GM18505 (cell line): ENCODE measurements at regions not wholly inside any gene's neighbourhood (a gene's known extent, or its start where the extent isn't known, plus 50 kb on each side); places are given as distances from the start of the nearest gene placed in this dataset.

ENCODE experiments used
- ATAC-seq: cut with Tn5 transposase; IDR thresholded peaks from one replicate; pipeline ENCODE4 v1.9.1; 2021; ENCODE audit not compliant: unreplicated experiment
- POLR2A ChIP-seq: IDR thresholded peaks from 4 replicates; pipeline ENCODE4 v1.6.1; 2011; ENCODE audit warnings: borderline replicate concordance; ENCODE audit not compliant: insufficient read depth, insufficient read length; ENCODE audit errors: extremely low read depth

- TF ChIP-seq POLR2A: no peak
- ATAC-seq: no peak
Observed at GRCh38 chr6:120103618-120104017, 754.1 kb upstream of the MAN1A1 start.

GRCh38 chr6:120096696-120097260, 747.2 kb upstream of the MAN1A1 start:
- ATAC-seq: no peak

DNA sequence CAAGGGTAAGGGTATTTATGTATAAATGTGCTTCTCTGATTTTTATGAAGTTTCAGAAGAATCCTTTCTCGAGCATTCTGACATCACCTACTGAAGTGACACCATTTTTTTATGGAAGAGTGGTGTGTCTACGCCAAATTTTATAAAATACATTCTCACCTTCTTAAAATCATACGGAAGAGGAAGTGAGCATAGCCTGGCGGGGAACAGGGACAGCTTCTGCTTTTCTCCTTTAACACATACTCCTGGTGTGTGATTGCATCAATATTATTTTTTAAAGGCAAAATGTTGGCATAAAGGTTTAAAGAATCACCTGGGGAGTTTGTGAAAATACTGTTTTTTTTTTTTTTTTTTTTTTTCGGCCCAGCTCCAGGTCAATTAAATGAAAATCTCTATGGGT, 733.6 kb upstream of the MAN1A1 start:
- TF ChIP-seq POLR2A: no peak
- no peak for ATAC-seq

More at GRCh38 chr6:120096696-120097260, 747.2 kb upstream of the MAN1A1 start:
- TF ChIP-seq POLR2A: no peak

DNA sequence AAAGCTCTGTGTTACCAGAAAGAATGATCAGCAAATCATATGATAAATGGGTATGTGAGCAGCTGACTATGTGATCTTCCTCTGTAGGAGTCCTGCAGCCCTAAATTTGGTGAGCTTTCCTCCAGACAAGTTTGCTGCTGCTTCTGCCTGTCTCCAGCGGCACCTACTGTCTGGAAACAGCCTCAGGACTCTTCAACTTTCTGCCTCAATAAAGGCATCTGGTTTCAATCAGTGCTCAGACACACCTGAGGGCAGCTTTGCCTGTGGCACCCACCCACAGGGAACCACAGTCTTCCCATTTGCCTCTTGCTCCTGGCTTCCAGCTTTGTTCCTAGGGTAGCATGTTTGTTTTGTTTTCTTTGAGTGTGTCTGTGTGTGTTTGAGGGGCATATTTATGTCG, 727.9 kb upstream of the MAN1A1 start:
- no peak for ATAC-seq
- no peak for TF ChIP-seq POLR2A

DNA sequence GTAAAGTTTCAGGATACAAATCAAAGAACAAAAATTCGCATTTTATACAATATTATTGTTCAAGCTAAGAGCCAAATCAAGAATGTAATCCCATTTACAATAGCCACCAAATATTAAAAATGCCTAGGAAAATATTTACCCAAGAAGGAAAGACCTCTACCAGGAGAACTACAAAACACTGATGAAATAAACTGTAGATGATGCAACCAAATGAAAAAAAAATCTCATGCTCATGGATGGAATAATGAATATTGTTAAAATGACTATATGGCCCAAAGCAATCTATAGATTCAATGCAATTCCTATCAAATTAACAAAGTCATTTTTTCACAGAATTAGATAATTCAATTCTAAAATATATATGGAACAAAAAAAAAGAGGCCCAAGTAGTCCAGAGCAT, 708.8 kb upstream of the MAN1A1 start:
- TF ChIP-seq POLR2A: no peak
- ATAC-seq: no peak

DNA sequence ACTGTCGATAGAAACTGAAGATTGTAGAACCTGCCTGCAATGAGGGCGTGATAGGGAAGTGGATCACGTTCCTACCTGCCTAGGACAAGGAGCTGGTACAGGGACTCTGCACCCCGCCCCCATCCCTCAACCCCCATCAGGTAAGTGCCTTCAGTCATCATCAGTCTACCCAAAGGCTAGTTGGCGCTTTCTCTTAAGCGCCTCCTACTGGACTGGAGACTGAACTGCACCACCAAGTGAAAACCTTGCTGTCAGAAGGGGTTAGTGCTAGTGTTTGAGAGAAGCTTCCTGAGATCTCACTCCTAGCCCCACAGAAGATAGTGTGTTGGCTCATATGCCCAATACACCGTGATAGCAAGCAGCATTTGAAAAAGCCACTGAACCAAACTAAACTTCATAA, 706.5 kb upstream of the MAN1A1 start:
- ATAC-seq: peak; percentile 65
- no peak for TF ChIP-seq POLR2A

GRCh38 chr6:120055071-120055470, 705.5 kb upstream of the MAN1A1 start:
- ATAC-seq: no peak
- TF ChIP-seq POLR2A: no peak

DNA sequence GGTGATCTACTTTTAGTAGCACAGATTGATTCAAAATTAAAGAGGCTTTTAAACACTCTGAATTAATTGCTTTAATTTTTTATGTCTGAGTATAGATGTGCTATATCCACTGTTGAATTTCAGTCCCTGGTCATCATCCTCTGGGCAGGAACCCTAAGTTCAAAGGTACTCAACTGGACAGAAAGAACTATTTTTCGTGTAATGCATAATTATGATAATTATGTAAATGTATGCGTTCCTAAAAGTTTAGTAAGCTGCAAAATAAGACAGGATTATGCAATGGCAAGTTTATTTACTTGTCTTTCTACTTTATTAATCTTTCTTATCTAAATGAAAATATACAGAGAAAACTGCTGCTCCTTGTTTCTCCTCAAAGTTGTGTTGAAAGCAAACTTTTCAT, 690.1 kb upstream of the MAN1A1 start:
- TF ChIP-seq POLR2A: no peak
- ATAC-seq: no peak

DNA sequence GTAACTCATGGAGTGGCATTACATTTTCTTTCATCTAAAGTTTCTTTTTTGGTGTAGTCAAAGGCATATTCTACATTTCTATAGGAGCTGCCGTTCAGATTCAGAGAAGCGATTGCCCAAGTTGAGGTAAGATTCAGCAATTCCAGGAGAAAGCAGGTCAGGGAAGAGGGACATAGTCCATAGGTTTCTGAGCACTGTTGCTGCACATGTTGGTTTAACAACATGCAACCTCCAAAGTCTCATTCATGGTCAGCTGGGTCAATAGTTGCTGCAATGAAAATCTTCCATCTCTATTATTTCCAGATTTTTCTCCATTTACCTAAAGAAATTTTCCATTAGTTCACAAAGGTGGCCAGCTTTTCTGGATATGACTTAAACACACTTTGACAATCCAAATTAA, 682.3 kb upstream of the MAN1A1 start:
- no peak for ATAC-seq

GRCh38 chr6:120026791-120027190, 677.2 kb upstream of the MAN1A1 start:
- TF ChIP-seq POLR2A: no peak
- no peak for ATAC-seq

More for the DNA sequence above, 682.3 kb upstream of the MAN1A1 start:
- TF ChIP-seq POLR2A: no peak

GRCh38 chr6:120010075-120010474, 660.5 kb upstream of the MAN1A1 start:
- TF ChIP-seq POLR2A: no peak
- ATAC-seq: no peak

DNA sequence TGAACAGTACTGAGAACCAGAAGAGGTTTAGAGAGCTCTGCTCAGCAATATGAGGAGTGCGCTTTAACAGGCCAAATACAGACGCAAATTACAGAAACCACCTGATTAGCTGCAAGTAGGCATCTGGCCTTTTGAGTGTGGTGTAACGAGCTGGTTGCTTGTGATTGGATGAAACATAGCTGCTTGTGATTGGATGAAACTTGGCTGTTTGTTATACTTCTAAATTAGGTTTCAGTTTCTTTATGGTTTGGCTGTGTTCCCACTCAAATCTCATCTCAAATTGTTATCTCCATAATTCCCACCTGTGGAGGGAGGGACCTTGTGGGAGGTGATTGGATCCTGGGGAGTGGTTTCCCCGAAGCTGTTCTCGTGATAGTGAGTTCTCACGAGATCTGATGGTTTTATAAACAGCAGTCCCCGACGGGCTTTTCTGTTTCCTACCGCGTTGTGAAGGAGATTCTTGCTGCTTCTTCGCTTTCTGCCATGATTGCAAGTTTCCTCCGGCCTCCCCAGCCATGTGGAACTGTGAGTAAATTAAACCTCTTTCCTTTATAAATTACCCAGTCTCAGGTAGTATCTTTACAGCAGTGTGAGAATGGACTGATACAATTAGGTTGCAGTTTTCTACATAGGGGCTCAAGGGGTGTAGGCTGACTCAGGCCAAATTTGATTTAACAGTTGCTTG, 655.9 kb upstream of the MAN1A1 start:
- no peak for ATAC-seq
- no peak for TF ChIP-seq POLR2A

DNA sequence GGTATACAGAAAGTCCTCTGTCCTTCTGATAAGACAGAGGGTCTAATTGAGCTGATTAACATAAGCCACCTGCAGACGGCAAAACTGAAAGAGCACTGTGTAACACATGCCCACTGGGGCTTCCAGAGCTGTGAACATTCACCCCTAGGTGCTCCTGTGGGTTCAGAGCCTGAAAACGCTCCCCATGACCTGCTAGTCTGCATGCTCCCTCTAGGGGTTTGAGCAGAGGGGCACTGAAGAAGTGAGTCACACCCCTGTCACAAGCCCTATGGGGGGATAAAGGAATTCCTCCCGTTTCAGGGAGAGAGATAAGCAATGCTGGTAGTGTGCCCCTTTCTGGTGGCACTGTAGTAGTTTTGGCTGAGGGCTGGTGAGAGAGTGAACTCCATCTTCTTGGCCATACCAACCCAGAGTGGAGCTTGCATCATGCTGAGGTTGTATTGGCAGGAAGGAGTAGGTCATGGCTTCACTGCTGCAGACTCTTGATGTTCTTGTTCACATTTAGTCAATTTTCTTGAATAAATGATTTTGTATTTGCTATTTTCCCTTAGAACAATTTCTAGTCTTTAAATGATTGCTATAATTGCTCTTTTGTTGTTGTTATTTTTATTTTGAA, 637.5 kb upstream of the MAN1A1 start:
- no peak for ATAC-seq
- no peak for TF ChIP-seq POLR2A
